ENCODE measurements at regions not wholly inside any gene's neighbourhood (a gene's known extent, or its start where the extent isn't known, plus 50 kb on each side); places are given as distances from the start of the nearest gene placed in this dataset.

DNA sequence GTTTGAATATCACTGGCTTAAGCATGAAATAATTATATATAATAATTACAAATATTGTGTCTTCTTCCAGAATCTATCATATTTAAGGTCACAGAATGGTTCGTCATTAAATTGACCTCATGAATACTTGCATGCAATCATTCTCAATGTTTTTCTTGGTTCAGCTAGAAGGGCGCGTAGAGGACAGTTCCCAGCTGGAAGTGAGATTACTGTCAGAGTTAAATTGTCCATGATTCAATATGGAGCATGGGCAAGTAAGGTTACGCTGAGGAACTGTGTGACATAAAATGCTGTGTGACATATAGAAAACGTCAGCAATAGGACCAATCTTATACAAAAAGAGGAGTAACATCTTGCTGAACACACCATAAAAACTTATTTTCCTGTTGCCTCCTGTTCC, 2423.5 kb upstream of the RAG2 start:
- FAIRE-seq: no peak
- no peaks in the 10 kb centered on the region for H3K36me3 ChIP-seq (ENCODE audit: control insufficient read depth, insufficient read depth, low read length)

GRCh38 chr11:39011797-39012196, 2413.8 kb upstream of the RAG2 start:
- peak; percentile 20 for DNase-seq (ENCODE audit: low read depth)
- no peak for FAIRE-seq
- no peaks in the 10 kb centered on the region for H3K27me3 ChIP-seq (ENCODE audit: control insufficient read depth, insufficient read depth, low read length)
- H3K36me3 ChIP-seq (ENCODE audit: control insufficient read depth, insufficient read depth, low read length): no peaks in the 10 kb centered on the region
- TF ChIP-seq CTCF (IDR thresholded peaks at IDR 0.05; ENCODE audit: insufficient read depth, low read length, severe bottlenecking): no peak
- H3K4me3 ChIP-seq (ENCODE audit: low read depth, low read length): no peak overlapping the region

More for the DNA sequence above, 2423.5 kb upstream of the RAG2 start:
- TF ChIP-seq CTCF (IDR thresholded peaks at IDR 0.05; ENCODE audit: insufficient read depth, low read length, severe bottlenecking): no peak
- H3K27me3 ChIP-seq (ENCODE audit: control insufficient read depth, insufficient read depth, low read length): no peaks in the 10 kb centered on the region
- no peak for DNase-seq (ENCODE audit: low read depth)
- H3K4me3 ChIP-seq (ENCODE audit: low read depth, low read length): no peak overlapping the region

GRCh38 chr11:38990841-38991240, 2392.8 kb upstream of the RAG2 start:
- peak; percentile 83 for DNase-seq (ENCODE audit: low read depth)
- TF ChIP-seq CTCF (IDR thresholded peaks at IDR 0.05; ENCODE audit: insufficient read depth, low read length, severe bottlenecking): no peak
- FAIRE-seq: no peak
- no peak overlapping the region for H3K4me3 ChIP-seq (ENCODE audit: low read depth, low read length)
- no peaks in the 10 kb centered on the region for H3K27me3 ChIP-seq (ENCODE audit: control insufficient read depth, insufficient read depth, low read length)
- no peaks in the 10 kb centered on the region for H3K36me3 ChIP-seq (ENCODE audit: control insufficient read depth, insufficient read depth, low read length)

- DNase-seq (ENCODE audit: low read depth): peak; percentile 50
- Histone ChIP-seq H3K4me3 (ENCODE audit: low read depth, low read length) (no peak overlapping the region), H3K36me3 (ENCODE audit: control insufficient read depth, insufficient read depth, low read length) (no peaks in the 10 kb centered on the region), H3K27me3 (ENCODE audit: control insufficient read depth, insufficient read depth, low read length) (no peaks in the 10 kb centered on the region)
- TF ChIP-seq CTCF (IDR thresholded peaks at IDR 0.05; ENCODE audit: insufficient read depth, low read length, severe bottlenecking): no peak
- FAIRE-seq: no peak
Observed at GRCh38 chr11:38990139-38990538, 2392.1 kb upstream of the RAG2 start.

DNA sequence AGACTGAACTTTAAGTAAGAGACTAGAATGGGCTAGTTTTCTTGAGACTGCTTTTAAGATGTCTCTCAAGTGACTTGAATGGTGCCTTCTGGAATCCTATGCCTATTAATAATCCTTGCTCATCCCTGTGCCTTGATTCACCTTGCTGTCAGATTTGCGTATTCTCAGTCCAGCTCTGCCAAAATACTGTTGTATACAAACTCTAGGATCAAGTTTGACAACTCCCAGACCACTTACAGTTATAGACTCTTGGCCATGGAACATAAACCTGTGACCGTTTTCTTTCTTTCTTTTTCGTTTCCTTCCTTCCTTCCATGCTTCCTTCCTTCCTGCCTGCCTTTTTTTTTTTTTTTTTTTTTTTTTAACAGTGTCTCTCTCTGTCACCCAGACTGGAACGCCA, 2390.9 kb upstream of the RAG2 start:
- TF ChIP-seq CTCF (IDR thresholded peaks at IDR 0.05; ENCODE audit: insufficient read depth, low read length, severe bottlenecking): no peak
- DNase-seq (ENCODE audit: low read depth) (no peak), FAIRE-seq (no peak)
- no peaks in the 10 kb centered on the region for H3K36me3 ChIP-seq (ENCODE audit: control insufficient read depth, insufficient read depth, low read length)
- no peak overlapping the region for H3K4me3 ChIP-seq (ENCODE audit: low read depth, low read length)
- no peaks in the 10 kb centered on the region for H3K27me3 ChIP-seq (ENCODE audit: control insufficient read depth, insufficient read depth, low read length)

DNA sequence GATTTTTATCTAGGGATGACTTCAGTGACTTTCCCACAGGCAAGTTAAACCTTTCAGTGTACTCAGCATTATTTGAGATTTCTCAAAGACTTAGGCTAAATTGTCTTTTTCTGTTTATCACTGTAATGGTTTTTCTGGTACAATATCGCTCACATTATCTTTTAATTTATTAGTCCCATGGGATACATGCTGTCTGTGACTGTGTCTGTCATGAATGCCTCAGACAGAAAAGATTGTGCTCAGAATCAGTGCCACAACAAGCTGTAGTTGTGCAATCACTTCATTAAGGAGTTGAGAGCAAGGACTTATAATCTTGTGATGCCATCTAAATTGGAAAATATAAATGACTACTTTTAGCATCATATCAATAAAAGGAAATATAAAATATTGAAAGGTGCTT, 2374.2 kb upstream of the RAG2 start:
- FAIRE-seq: no peak
- TF ChIP-seq CTCF (IDR thresholded peaks at IDR 0.05; ENCODE audit: insufficient read depth, low read length, severe bottlenecking): no peak
- no peaks in the 10 kb centered on the region for H3K27me3 ChIP-seq (ENCODE audit: control insufficient read depth, insufficient read depth, low read length)

More for the DNA sequence above, 2374.2 kb upstream of the RAG2 start:
- no peaks in the 10 kb centered on the region for H3K36me3 ChIP-seq (ENCODE audit: control insufficient read depth, insufficient read depth, low read length)
- no peak overlapping the region for H3K4me3 ChIP-seq (ENCODE audit: low read depth, low read length)
- DNase-seq (ENCODE audit: low read depth): no peak

Data from bronchial epithelial cell (primary cell).